Activated CD4-positive, alpha-beta T cell treated with anti-CD3 and anti-CD28 coated beads, Interleukin-2, amount 10 ng/mL, durations not matched to agents 7 days and 5 days (primary cell): ENCODE measurements at regions not wholly inside any gene's neighbourhood (a gene's known extent, or its start where the extent isn't known, plus 50 kb on each side); places are given as distances from the start of the nearest gene placed in this dataset.
"Not testable (repeated sequence)": the region's sequence is repeated elsewhere in the genome, so short reads cannot be mapped to it uniquely, and the experiment has no call there.

ENCODE experiments used
- CTCF ChIA-PET: fragments of 350-600 bp; sonication (Branson Sonifier 250); formaldehyde crosslinking; loops from one replicate; lab custom pipeline; 2021; ENCODE audit warnings: antibody characterized with exemption; lab: Charles Lee
- POLR2A ChIA-PET: fragments of 350-600 bp; sonication (Branson Sonifier 250); formaldehyde crosslinking; loops from one replicate; lab custom pipeline; 2021; ENCODE audit warnings: antibody characterized with exemption; lab: Charles Lee
- DNase-seq: peaks from one replicate; pipeline ENCODE4 v3.0.0-alpha.2; 2020
- H3K27ac Mint-ChIP-seq: one replicate; pipeline ENCODE4 v1.8.0; 2021; ENCODE audit warnings: mild to moderate bottlenecking, moderate library complexity, mixed read lengths
- H3K27me3 Mint-ChIP-seq: one replicate; pipeline ENCODE4 v1.8.0; 2021; ENCODE audit warnings: mixed read lengths
- H3K36me3 Mint-ChIP-seq: one replicate; pipeline ENCODE4 v1.8.0; 2021; ENCODE audit warnings: low read depth, mixed read lengths
- H3K4me1 Mint-ChIP-seq: one replicate; pipeline ENCODE4 v1.8.0; 2021; ENCODE audit warnings: mixed read lengths
- H3K4me3 Mint-ChIP-seq: one replicate; pipeline ENCODE4 v1.8.0; 2021; ENCODE audit warnings: mild to moderate bottlenecking, moderate library complexity, mixed read lengths
- H3K9me3 Mint-ChIP-seq: one replicate; pipeline ENCODE4 v1.8.0; 2021; ENCODE audit warnings: mixed read lengths

- Mint-ChIP-seq H3K4me1 (peaks cover 10% of the 10 kb centered on the region), H3K9me3 (peaks cover 2% of the 10 kb centered on the region), H3K36me3 (no peaks in the 10 kb centered on the region), H3K27me3 (peaks cover 39% of the 10 kb centered on the region), H3K4me3 (no peak overlapping the region), H3K27ac (no peak overlapping the region)
- ChIA-PET CTCF (no interaction called here), POLR2A (no interaction called here)
- DNase-seq = no peak
Observed at GRCh38 chr10:55629793-55630490, 731.1 kb downstream of the ZWINT start.

- no peak for DNase-seq
- Mint-ChIP-seq H3K27me3 (peaks cover 39% of the 10 kb centered on the region), H3K9me3 (peaks cover 2% of the 10 kb centered on the region), H3K27ac (no peak overlapping the region), H3K36me3 (no peaks in the 10 kb centered on the region), H3K4me3 (no peak overlapping the region), H3K4me1 (peaks cover 10% of the 10 kb centered on the region)
- ChIA-PET POLR2A (interaction anchor here (0.7 kb wide), 1 partner anchor 100 kb away, joined by 3 read pairs; no protein-coding TSS in a partner anchor), CTCF (no interaction called here)
Observed at GRCh38 chr10:55628260-55628701, 732.8 kb downstream of the ZWINT start.

- H3K36me3 Mint-ChIP-seq = no peaks in the 10 kb centered on the region
- CTCF ChIA-PET = interaction anchor here (0.6 kb wide), 1 partner anchor 41 kb away, joined by 4 read pairs; no protein-coding TSS in a partner anchor
- DNase-seq = no peak
- H3K4me3 Mint-ChIP-seq = no peak overlapping the region
- peaks cover 10% of the 10 kb centered on the region for H3K4me1 Mint-ChIP-seq
- peaks cover 2% of the 10 kb centered on the region for H3K9me3 Mint-ChIP-seq
- peaks cover 39% of the 10 kb centered on the region for H3K27me3 Mint-ChIP-seq
- no peak overlapping the region for H3K27ac Mint-ChIP-seq
- POLR2A ChIA-PET = no interaction called here
Observed at GRCh38 chr10:55627501-55628051, 733.5 kb downstream of the ZWINT start.

- H3K36me3 Mint-ChIP-seq, H3K4me3 Mint-ChIP-seq, CTCF ChIA-PET, H3K9me3 Mint-ChIP-seq, POLR2A ChIA-PET, H3K27ac Mint-ChIP-seq, DNase-seq, H3K27me3 Mint-ChIP-seq, H3K4me1 Mint-ChIP-seq: not testable (repeated sequence)
Observed at GRCh38 chr10:55601690-55602478, 759.2 kb downstream of the ZWINT start.

- Mint-ChIP-seq H3K27ac (no peak overlapping the region), H3K36me3 (no peaks in the 10 kb centered on the region), H3K4me1 (no peaks in the 10 kb centered on the region), H3K27me3 (no peaks in the 10 kb centered on the region), H3K9me3 (no peaks in the 10 kb centered on the region), H3K4me3 (no peak overlapping the region)
- no peak for DNase-seq
- ChIA-PET CTCF (no interaction called here), POLR2A (no interaction called here)
Observed at GRCh38 chr10:55551603-55552002, 750.6 kb upstream of the PCDH15 start.

- H3K27ac Mint-ChIP-seq = no peak overlapping the region
- no peak overlapping the region for H3K4me3 Mint-ChIP-seq
- H3K4me1 Mint-ChIP-seq = no peaks in the 10 kb centered on the region
- no peaks in the 10 kb centered on the region for H3K9me3 Mint-ChIP-seq
- no peaks in the 10 kb centered on the region for H3K27me3 Mint-ChIP-seq
- CTCF ChIA-PET = no interaction called here
- POLR2A ChIA-PET = no interaction called here
- no peak for DNase-seq
- H3K36me3 Mint-ChIP-seq = no peaks in the 10 kb centered on the region
Observed at GRCh38 chr10:55550236-55550635, 749.2 kb upstream of the PCDH15 start.

- H3K36me3 Mint-ChIP-seq, H3K9me3 Mint-ChIP-seq, H3K27ac Mint-ChIP-seq, POLR2A ChIA-PET, CTCF ChIA-PET, H3K4me3 Mint-ChIP-seq, H3K27me3 Mint-ChIP-seq, DNase-seq, H3K4me1 Mint-ChIP-seq: not testable (repeated sequence)
Observed at GRCh38 chr10:55537497-55537896, 736.5 kb upstream of the PCDH15 start.

GRCh38 chr10:55519264-55519663 lies 718.2 kb upstream of the PCDH15 start:
- CTCF ChIA-PET = no interaction called here

GRCh38 chr10:55518416-55518815 lies 717.4 kb upstream of the PCDH15 start:
- CTCF ChIA-PET, DNase-seq, H3K4me3 Mint-ChIP-seq, H3K27me3 Mint-ChIP-seq, H3K9me3 Mint-ChIP-seq, POLR2A ChIA-PET, H3K36me3 Mint-ChIP-seq, H3K4me1 Mint-ChIP-seq, H3K27ac Mint-ChIP-seq: not testable (repeated sequence)

More at GRCh38 chr10:55519264-55519663, 718.2 kb upstream of the PCDH15 start:
- Mint-ChIP-seq H3K4me3 (no peak overlapping the region), H3K27me3 (no peaks in the 10 kb centered on the region), H3K4me1 (no peaks in the 10 kb centered on the region), H3K36me3 (no peaks in the 10 kb centered on the region), H3K9me3 (peaks cover 4% of the 10 kb centered on the region), H3K27ac (no peak overlapping the region)
- no peak for DNase-seq
- POLR2A ChIA-PET = no interaction called here

- no peak for DNase-seq
- no peaks in the 10 kb centered on the region for H3K27me3 Mint-ChIP-seq
- H3K4me1 Mint-ChIP-seq = no peaks in the 10 kb centered on the region
- CTCF ChIA-PET = no interaction called here
- H3K9me3 Mint-ChIP-seq = no peaks in the 10 kb centered on the region
- no peaks in the 10 kb centered on the region for H3K36me3 Mint-ChIP-seq
- POLR2A ChIA-PET = no interaction called here
- H3K4me3 Mint-ChIP-seq = no peak overlapping the region
- no peak overlapping the region for H3K27ac Mint-ChIP-seq
Observed at GRCh38 chr10:55509168-55509567, 708.1 kb upstream of the PCDH15 start.

- Mint-ChIP-seq H3K27me3 (no peaks in the 10 kb centered on the region), H3K4me1 (no peaks in the 10 kb centered on the region), H3K9me3 (no peaks in the 10 kb centered on the region), H3K4me3 (no peak overlapping the region), H3K27ac (no peak overlapping the region), H3K36me3 (no peaks in the 10 kb centered on the region)
- DNase-seq = no peak
- ChIA-PET CTCF (no interaction called here), POLR2A (no interaction called here)
Observed at GRCh38 chr10:55500931-55501559, 700.0 kb upstream of the PCDH15 start.

GRCh38 chr10:55497893-55498499 lies 697.0 kb upstream of the PCDH15 start:
- CTCF ChIA-PET = no interaction called here
- POLR2A ChIA-PET = no interaction called here
- H3K9me3 Mint-ChIP-seq = no peaks in the 10 kb centered on the region
- no peaks in the 10 kb centered on the region for H3K27me3 Mint-ChIP-seq
- H3K27ac Mint-ChIP-seq = no peak overlapping the region
- H3K4me1 Mint-ChIP-seq = no peaks in the 10 kb centered on the region
- DNase-seq = no peak
- no peaks in the 10 kb centered on the region for H3K36me3 Mint-ChIP-seq
- H3K4me3 Mint-ChIP-seq = no peak overlapping the region
